GM21619 (cell line): ENCODE measurements at regions not wholly inside any gene's neighbourhood (a gene's known extent, or its start where the extent isn't known, plus 50 kb on each side); places are given as distances from the start of the nearest gene placed in this dataset.

Experiments used
- ATAC-seq: cut with Tn5 transposase; IDR thresholded peaks from one replicate; pipeline ENCODE4 v1.9.1; 2021; ENCODE audit not compliant: unreplicated experiment

GRCh38 chr17:73782641-73783381 is 138.6 kb upstream of the SDK2 start:
- ATAC-seq = no peak

DNA sequence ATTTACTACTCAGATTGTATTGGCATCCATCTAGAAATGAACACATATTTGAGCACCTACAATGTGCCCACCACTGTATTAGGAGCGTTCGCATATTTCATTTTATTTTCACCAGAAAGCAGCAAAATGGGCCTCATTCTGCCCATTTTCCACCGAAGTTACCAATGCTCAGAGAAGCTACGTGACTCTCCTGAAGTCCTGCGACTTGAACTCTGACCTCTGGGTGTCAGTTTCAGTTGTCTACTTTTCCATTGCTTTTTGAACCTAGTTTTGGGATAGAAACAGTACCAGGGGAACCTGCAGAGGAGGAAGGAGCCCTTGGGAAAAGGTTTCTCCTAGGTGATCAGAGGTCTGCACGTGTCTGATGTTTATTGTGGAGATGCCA is 139.1 kb upstream of the SDK2 start:
- ATAC-seq = no peak

DNA sequence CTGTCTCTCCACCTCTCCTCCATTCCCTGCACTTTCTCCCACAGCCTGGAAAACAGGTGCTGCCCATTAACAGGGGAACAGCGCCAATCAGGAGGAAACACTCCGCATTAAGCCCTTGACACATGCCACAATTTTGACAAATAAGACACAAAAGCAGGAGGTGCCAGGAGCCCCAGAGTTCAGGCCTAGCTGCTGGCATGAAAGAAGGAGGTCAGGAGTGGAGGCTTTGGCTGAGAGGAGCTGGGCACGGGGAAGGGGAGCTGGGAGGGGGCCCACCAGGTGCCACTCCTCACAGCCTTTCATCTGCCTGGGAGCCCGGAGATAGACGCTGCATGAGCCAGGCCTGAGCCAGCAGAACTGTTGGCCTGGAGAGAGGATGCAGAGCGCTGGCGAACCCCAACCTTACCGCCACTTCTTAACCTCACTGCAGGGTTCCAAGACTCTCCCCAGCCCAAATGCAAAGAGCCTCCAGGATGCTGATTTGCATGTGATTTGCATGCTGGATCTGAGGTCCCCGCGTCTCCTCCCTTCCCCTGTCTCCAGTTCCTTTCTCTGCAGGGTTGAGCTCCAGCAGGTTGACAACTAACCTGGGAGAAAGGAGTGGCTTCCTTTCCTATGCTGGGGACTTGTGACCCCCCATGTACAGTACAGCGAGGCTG is 139.8 kb upstream of the SDK2 start:
- ATAC-seq = no peak

- ATAC-seq = no peak
These were observed 141.3 kb upstream of the SDK2 start for GRCh38 chr17:73785496-73785895.

- no peak for ATAC-seq
These were observed 141.9 kb upstream of the SDK2 start for GRCh38 chr17:73785958-73786743.

- ATAC-seq = no peak
These were observed 143.1 kb upstream of the SDK2 start for GRCh38 chr17:73787076-73788059.

DNA sequence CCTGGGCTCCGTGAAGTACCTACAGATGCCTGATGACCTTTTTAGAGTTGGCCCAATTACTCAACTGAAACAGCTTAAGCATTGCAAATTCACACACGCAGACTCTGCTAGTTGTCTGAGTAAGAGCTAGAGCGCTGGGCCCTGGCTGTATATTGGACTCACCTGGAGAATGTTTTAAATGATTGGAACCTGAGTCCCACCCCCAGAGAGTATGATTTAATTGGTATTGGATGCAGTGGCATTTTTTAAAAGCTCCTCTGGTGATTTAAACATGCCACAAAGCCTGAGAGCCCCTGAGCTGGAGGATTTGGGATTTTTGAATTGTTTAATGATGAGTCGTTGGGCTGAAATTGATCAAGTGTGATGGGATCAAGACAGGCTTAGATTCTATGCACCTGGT is 143.9 kb upstream of the SDK2 start:
- no peak for ATAC-seq

- no peak for ATAC-seq
These were observed 146.9 kb upstream of the SDK2 start for GRCh38 chr17:73791121-73791520.

- ATAC-seq = no peak
These were observed 147.4 kb upstream of the SDK2 start for GRCh38 chr17:73791631-73792030.

GRCh38 chr17:73792994-73793393 is 148.7 kb upstream of the SDK2 start:
- no peak for ATAC-seq

DNA sequence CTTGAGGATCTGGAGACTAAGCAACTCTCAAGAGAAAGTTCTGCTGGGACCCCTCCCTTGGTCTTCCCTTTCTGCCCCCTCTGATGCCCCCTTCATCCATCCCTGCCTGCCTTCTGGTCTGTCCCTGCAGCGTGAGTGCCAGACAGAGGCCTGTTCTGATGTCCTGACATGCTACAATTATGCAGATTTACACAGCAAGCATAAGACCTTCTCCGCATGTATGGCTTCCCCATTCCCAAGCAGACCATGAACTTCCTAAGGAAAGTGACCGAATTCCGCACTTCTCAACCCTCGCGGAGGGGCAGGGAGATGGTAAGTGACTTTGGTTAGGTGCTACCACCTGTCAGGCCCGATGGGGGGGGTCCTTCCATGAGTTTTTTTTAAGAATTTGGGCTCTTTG is 150.1 kb upstream of the SDK2 start:
- no peak for ATAC-seq

DNA sequence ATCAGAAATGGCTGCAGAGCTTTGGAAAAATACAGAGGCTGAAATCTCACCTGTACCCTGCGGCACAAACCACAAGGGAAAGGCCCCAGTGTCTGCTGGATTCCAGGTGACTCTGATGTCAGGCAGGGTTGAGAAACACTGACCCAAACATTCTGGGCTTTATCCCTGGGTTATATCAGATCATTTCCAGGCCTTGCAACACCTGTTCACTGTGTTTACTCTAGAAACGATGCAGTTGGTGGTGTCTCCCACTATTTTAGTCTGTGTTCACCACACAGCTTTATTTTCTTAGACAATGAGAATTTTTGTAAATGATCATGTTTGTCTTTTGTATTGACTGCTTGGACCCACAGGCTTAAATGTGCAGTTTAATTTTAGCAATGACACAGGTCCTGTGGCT is 151.5 kb upstream of the SDK2 start:
- ATAC-seq = no peak

DNA sequence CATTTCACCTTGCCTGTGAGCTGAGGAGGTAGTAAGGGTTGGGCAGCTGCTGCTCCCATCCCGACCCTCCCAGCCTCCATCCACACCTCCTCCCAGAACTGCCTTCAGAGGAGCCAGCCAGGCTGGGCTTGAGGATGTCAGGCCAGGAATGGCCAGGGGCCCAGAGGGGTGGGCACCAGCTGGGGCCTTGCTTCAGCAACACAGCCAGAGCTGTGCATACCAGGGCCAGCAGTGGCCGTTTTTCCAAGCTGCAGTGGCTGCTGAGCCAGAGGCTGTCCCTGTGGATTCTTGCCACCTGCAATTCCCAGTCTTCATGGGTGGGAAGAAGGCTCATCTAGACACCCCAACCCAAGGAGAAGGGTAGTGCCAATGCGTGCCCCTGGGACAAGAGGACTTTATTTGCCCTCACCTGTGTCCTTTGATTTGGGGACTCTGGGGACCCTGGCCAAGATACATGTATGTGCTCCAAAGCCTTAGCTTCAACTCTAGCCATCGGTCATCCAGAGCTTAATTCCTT is 153.4 kb upstream of the SDK2 start:
- ATAC-seq = no peak

- ATAC-seq = no peak
These were observed 154.0 kb upstream of the SDK2 start for GRCh38 chr17:73798111-73798748.

- no peak for ATAC-seq
These were observed 154.9 kb upstream of the SDK2 start for GRCh38 chr17:73799096-73799495.

DNA sequence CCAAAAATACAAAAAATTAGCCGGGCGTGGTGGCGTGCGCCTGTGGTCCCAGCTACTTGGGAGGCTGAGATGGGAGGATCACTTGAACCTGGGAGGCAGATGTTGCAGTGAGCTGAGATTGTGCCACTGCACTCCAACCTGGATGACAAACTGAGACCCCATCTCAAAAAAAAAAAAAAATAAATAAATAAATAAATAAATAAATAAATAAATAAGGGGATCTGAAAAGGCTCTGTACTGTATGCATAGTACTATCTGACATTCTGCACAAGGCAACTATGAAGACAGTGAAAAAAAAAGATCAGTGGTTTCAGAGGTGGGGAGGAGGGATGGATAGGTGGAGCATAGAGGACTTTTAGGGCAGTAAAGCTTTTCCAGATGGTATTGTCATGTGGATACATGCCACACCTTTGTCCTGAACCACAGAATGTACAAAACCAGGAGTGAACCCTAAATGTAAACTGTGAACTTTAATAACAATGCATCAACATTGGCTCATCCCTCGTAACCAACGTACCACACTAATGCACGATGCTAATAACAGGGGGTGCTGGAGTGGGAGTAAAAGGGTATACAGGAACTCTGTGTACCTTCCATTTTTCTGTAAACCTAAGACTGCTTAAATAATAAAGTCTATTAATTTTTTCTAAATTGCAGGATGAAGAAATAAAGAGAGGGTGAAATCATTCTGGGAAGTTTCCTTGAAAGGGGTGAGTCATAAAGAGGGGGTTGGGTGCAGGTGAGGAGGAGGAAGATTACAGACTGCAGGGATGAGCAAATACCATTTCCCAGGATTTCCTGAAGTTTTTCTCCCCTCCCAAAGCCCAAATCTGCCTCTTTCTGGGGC is 155.8 kb upstream of the SDK2 start:
- no peak for ATAC-seq

- no peak for ATAC-seq
These were observed 156.6 kb upstream of the SDK2 start for GRCh38 chr17:73800893-73801292.

DNA sequence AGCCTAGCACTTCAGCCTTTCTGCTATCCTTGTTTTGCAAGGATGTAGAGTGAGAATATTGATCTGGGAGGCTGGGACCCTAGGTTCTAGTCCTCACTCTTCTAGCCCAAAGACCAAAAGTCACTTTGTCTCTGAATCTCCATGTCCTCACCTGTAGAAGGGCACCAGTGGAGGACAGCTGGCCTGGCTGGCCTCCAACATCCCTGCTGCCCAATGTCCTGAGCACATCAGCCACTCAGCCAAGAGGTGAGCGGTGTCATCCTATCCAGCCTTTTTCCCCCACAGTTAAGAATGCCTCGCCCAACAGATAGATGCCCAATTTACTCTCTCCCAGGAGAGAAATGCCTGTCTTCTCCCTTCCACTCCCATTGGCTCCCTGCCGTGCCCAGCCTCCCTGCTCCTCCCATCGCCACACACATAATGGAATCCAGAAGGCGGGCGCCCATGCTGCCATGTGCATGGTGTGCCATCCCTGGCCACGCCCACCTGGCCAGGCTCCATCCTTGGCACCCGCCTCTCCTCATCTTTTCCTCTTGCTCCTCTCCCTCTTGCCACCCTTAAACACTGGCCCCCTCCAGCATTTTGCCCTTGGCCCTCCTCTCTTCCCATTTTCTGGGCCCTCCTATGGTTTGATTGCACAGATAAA is 157.3 kb upstream of the SDK2 start:
- no peak for ATAC-seq

DNA sequence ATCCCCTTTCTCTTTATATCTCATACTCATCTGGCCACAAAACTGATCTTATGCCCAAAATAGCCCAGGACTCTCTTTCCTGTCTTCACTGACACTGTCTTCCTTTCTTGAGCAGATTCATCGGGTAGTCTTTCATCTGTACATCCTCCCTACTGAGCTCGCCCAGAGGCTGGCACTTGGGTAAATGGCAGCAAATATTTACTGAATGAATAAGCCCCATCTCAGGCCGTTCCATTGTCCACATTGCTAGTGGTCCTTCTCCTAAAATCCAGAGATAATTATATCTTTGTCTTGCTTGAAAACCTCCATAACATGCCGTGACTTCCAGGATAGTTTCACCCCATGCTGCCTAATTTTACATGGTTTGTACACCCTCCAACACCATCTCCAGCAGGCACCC is 158.1 kb upstream of the SDK2 start:
- ATAC-seq = no peak
